GM18909 (cell line): ENCODE measurements at regions not wholly inside any gene's neighbourhood (a gene's known extent, or its start where the extent isn't known, plus 50 kb on each side); places are given as distances from the start of the nearest gene placed in this dataset.

Source experiments
- ATAC-seq: cut with Tn5 transposase; IDR thresholded peaks from one replicate; pipeline ENCODE4 v1.9.1; 2021; ENCODE audit warnings: mild to moderate bottlenecking; ENCODE audit not compliant: unreplicated experiment, poor library complexity

DNA sequence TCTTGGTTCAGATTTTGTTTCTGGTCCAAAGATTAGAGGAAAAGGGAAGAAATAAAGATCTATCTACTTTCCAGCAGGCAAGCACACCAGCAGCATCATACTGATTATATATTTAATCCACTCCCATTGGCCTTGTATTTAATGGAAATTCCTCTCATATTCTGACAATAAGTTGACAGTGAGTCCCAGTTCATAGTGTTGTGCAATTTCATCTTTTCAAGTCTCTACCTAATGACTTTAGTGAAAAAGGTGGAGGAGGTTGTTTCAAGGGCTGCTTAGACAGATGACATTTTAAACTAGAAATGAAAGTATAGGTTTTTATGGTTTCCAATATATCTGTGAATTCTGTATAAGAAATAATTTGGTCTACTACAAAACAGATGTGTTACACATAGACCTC lies 298.6 kb downstream of the PABPC4L start:
- no peak for ATAC-seq

DNA sequence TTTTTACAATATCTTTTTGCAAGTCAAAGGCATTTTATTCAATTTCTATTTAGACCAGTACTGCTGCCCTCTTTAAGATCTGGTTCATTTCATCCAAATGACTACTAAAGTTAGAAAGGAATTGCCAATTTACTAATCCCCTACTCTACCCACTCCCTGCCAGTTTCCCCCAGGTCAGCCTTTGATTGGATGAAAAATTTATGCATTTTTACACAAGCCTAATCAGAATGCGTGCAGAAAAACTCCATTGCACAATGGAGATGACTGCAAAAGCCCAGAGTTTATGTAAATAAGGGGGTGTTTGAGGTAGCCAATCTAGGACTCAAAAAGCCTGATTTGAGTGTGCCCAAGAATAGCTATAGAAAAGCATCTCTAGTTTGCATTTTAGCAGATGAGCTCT lies 310.6 kb downstream of the PABPC4L start:
- no peak for ATAC-seq

GRCh38 chr4:133887723-133888122 lies 313.9 kb downstream of the PABPC4L start:
- no peak for ATAC-seq

DNA sequence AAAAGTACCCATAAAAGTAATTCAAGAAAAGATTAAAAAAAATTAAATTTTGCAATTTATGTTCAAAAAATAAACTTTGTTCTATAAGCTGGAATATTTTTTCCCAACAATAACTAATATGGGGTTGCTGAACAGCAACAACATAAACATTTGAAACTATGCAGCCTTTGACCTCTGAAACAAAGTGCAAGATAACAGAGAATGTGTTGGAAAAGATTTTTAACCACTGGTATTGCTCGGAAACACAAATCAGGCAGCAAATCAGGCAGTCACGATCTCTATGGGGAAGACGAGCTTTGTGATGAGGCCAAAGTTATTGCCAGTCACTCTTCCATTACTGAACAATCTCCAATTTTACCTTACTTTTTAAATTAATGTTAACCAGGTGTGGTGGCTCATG lies 332.1 kb downstream of the PABPC4L start:
- no peak for ATAC-seq

DNA sequence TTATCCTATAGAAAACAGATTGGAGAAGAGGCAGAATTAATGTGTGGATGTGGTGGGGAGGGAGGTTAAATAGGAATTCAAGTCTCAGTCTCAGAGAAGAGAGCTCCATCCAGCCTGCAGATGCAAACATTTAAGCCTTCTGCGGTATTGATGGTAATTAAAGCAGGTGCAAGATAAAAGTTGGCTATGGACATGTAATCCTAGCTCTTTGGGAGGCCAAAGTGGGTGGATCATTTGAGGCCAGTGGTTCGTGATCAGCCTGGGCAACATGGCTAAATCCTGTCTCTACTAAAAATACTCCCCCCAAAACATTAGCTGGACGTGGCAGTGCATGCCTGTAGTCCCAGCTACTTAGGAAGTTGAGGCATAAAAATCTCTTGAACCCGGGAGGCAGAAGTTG lies 332.7 kb downstream of the PABPC4L start:
- no peak for ATAC-seq

DNA sequence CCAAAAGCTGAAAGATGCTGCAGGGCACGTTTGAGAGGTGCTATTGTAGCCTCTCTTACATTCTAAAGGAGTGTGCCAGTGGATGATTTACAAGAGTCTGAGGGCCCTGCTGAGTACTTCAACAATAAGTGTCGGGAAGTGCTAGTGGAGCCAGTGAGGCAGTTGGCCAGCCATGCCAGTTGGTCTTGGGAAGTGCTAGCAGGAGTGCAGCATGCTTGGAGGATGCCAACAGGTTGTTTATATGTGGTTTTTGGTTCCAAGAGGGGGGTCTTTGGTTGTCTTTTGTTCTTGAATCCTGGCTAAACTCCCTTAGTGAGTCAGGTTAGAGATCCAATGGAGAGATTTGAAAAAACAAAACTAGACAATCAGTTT lies 335.3 kb downstream of the PABPC4L start:
- no peak for ATAC-seq

- ATAC-seq: no peak
Observed at GRCh38 chr4:133865612-133866327, 335.8 kb downstream of the PABPC4L start.

GRCh38 chr4:133863153-133863552 lies 338.4 kb downstream of the PABPC4L start:
- ATAC-seq: no peak

GRCh38 chr4:133856731-133857355 lies 344.7 kb downstream of the PABPC4L start:
- ATAC-seq: no peak

DNA sequence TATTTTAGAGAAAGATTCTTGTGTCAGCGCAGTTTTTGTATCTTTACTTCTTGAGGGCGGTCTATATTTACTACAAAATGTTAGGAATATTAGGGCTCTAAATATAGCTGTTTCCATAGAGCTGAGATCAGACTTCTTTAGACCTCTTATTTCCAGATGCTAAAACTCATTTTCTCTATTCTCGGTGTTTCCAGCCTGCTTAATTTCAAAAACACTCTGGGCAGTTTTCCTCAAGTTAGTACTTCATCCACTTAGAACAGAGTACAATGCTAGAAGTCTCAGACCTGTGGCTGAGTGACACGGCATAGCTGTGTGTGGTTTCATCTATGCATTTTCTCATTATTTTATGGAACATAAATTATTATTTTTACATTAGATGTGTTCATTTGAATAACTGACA lies 346.6 kb downstream of the PABPC4L start:
- no peak for ATAC-seq

- no peak for ATAC-seq
Observed at GRCh38 chr4:133839326-133839725, 362.3 kb downstream of the PABPC4L start.

DNA sequence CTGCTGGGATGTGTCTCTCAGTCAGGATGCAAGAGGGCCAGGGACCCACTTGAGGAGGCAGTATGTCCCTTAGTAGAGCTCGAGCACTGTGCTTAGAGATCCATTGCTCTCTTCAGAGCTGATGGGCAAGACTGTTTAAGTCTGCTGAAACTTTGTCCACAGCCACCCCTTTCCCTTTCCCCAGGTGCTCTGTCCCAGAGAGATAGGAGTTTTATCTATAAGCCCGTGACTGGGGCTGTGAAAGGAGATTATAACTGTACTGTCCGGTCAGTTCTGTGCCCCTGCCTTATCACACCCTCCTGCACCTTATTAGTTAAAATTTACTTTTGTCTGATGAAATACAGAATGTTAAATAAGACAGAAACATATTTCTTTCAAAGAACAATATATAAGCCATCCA lies 378.4 kb downstream of the PABPC4L start:
- ATAC-seq: no peak

DNA sequence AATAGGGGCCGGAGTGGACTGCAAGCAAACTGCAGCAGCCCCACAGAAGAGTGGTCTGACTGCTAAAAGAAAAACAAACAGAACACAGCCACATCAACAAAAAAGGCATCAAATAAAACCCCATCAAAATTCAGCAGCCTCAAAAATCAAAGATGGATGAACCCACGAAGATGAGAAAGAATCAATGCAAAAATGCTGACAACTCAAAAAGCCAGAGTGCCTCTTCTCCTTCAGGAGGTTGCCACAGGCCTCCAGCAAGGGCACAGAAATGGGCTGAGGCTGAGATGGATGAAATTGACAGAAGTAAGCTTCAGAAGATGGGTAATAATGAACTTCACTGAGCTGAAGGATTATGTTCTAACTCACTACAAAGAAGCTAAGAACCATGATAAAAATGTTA lies 388.6 kb downstream of the PABPC4L start:
- no peak for ATAC-seq

GRCh38 chr4:133812236-133812635 lies 389.4 kb downstream of the PABPC4L start:
- ATAC-seq: no peak

DNA sequence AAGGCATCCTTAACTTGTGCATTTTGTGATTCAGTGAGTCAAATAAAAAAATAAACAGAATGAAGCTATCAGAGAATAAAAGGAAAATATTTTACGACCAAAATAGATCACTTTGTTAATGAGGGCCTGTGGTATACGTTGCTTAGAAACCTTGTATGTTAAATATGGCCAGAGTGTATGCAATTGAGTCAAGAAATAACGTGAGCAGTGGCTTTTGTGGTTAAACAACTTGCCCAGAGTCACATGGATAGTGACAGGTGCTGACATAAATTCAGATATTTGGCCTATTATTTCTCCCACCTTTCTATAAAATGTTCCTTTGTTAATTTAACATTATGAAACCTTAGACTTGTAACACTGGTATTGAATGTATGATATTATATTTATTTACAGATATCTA lies 393.4 kb downstream of the PABPC4L start:
- ATAC-seq: no peak

DNA sequence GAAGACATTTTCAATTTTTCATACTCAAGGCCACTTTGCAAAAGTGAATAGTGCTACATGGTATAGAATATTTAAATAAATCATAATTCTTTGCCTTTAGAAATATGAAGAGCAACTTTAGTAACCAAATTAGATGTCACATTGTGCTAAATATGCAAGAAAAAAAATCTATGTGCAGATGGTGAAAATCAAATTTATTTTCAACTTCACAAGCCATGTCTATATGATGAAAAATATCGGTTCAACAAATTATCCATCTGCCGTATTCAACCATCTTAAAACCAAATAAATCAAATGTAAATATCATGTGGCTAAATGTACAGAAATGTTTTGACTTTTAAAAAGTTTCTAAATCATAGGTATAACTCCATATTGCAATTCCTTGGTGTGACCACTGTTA lies 398.2 kb downstream of the PABPC4L start:
- ATAC-seq: no peak

DNA sequence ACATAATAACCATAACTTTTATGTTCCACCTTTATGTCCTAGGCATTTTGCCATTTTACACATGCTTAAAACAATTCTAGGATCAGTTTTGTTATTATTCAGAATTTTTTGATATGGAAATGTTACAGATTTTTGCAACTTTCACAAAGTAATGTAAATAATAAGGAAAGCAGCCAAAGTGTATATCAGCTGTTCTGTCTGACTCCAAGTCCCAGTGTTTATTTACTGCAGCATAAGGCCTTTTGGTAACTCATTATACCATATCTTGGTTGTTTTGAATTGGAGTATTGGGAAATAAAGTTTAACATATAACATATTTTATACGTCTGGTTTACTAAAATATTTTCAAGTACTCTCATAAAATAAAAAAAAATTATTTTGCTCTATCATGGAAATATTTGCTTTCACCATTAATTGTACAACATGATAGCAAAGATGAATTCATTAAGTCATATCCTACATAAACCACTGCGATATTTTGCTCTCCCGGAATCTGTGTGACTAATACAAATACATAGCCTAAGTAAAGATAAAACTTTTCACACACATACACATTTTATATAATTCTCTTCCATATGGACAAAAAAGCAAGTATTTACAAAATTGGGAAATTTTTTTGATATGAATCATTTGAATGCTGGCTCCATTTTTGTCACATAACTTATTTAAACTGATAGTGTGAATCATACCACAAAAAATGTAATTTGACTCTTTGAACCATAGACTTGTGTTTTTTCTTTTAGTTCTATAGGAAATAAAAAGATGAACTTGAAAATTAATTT lies 399.0 kb downstream of the PABPC4L start:
- no peak for ATAC-seq

GRCh38 chr4:133801883-133802282 lies 399.7 kb downstream of the PABPC4L start:
- no peak for ATAC-seq

DNA sequence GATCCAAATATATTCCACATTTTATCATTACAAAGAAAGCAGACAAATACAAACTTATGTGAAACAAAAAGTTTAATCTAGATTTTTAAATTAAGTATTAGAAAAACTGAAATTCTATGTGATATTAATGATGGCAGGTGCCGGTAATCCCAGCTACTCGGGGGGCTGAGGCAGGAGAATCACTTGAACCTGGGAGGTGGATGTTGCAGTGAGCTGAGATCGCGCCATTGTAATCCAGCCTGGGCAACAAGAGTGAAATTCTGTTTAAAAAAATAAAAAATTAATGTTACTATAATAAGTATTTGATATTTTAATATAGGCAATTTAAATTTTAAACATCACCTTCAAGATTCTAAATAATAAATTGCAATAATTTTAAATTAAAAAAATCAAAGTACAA lies 400.6 kb downstream of the PABPC4L start:
- ATAC-seq: no peak

DNA sequence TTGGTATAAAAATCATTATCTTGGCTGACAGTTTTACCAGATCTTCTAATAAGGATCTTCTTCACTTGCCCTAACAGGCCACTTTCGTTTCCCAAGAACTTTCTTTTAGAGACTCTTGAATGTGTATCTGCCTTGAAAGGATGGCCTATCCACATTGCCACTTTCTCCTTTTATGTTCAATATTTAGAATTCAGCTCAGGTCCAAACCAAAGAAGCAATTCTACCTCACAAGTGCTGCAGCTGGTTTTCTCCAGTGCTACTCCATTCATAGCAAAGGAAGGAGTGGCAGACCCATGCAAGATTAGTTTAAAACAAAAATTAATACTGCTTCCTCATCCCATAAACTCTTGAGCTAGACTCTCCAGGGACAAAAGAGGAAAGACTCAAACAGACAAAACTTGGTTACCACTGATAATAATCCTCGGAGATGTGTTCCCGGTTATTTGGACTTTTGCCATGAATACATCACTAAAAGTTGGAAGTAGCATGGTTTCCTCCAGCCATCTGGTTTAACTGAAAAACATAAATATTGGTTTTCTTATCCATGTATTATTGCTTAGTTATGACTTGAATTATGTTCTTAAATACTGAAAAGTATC lies 401.8 kb downstream of the PABPC4L start:
- ATAC-seq: no peak

DNA sequence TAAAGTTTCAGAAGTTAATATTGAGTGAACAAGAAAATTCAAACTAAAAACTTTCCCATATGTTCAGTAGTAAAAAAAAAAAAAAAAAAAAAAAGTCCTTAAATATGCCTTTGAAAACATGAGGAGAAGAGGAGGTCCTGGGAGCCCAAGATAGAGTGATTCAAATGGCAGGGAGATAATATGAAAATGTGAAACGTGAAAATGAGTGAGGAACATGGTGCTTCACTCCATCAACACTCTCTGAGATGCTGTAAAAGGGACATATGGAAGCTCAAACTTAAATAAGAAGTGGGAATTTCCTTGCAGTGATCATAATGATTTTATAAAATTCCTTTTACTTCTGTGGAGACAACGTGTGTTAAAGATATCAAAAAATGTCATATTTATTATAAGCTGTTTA lies 423.9 kb downstream of the PABPC4L start:
- ATAC-seq: no peak
